ENCODE measurements at regions not wholly inside any gene's neighbourhood (a gene's known extent, or its start where the extent isn't known, plus 50 kb on each side); places are given as distances from the start of the nearest gene placed in this dataset.

DNA sequence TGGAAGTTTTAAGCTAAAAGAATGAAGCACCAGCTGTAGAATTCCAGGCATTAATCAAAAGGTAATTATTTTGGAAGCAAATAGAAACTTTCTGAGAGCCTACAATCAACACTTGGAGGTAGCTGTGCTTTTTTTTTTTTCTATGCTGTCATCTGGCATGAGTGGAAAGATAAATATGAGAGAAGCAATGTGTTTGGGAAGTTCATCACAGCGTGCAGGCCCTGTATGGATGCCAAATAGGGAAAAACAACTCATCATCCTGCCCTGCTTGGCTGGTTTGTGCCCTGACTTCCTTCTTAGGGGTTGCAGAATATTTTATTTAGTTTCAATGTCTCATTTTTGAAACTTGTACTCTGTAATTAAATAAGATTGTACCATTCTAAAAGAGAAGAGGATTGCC is 437.4 kb downstream of the PIK3C3 start:
- no peak for DNase-seq (ENCODE audit: low read depth)

DNA sequence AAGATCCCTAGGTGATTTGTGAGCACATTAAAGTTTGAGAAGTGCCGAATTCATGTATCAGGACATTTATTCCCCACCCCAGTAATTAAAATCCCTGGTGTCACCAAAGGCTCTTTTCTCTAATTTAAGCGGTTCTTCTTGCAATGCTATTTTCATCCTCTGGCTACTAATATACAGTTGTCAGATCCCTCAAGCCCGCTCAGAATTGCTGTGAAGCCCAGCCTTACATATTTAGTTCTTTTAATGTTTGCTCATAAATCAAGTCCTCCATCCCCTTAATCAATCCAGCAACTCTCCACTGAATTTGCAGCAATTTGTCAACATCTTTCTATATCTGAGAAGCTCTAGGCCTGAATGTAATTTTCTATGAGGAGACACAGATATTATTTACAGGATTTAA is 437.9 kb downstream of the PIK3C3 start:
- H3K36me3 ChIP-seq (ENCODE audit: control insufficient read depth, insufficient read depth, low read length), result no peaks in the 10 kb centered on the region
- FAIRE-seq, result no peak
- no peaks in the 10 kb centered on the region for H3K27me3 ChIP-seq (ENCODE audit: control insufficient read depth, insufficient read depth, low read length)
- DNase-seq (ENCODE audit: low read depth), result no peak
- H3K4me3 ChIP-seq (ENCODE audit: low read depth, low read length), result no peak overlapping the region
- TF ChIP-seq, protein P1, sequence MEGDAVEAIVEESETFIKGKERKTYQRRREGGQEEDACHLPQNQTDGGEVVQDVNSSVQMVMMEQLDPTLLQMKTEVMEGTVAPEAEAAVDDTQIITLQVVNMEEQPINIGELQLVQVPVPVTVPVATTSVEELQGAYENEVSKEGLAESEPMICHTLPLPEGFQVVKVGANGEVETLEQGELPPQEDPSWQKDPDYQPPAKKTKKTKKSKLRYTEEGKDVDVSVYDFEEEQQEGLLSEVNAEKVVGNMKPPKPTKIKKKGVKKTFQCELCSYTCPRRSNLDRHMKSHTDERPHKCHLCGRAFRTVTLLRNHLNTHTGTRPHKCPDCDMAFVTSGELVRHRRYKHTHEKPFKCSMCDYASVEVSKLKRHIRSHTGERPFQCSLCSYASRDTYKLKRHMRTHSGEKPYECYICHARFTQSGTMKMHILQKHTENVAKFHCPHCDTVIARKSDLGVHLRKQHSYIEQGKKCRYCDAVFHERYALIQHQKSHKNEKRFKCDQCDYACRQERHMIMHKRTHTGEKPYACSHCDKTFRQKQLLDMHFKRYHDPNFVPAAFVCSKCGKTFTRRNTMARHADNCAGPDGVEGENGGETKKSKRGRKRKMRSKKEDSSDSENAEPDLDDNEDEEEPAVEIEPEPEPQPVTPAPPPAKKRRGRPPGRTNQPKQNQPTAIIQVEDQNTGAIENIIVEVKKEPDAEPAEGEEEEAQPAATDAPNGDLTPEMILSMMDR (IDR thresholded peaks at IDR 0.05; ENCODE audit: insufficient read depth, low read length, severe bottlenecking), result no peak

More for the DNA sequence above, 437.4 kb downstream of the PIK3C3 start:
- Histone ChIP-seq H3K36me3 (ENCODE audit: control insufficient read depth, insufficient read depth, low read length) (no peaks in the 10 kb centered on the region), H3K4me3 (ENCODE audit: low read depth, low read length) (no peak overlapping the region), H3K27me3 (ENCODE audit: control insufficient read depth, insufficient read depth, low read length) (no peaks in the 10 kb centered on the region)
- no peak for FAIRE-seq
- TF ChIP-seq, protein P1 (IDR thresholded peaks at IDR 0.05; ENCODE audit: insufficient read depth, low read length, severe bottlenecking), result no peak

DNA sequence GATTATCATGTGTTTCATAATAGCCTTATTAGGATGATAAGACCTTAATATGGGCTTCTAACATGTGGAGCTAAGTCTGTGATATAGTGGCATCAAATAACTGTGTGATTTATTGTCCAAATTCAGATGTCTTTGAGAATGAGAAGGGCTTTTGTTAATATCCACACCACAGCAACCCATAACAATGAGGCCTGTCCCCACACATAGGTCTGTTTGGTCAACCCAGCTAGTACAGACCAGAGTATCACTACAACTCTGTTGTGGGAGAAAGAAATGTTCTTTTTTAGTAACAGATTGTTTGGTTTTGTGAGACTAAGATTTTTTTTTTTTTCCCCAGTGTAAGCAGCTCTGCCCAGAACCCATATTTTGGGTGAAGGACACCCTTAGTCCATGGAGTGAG is 439.2 kb downstream of the PIK3C3 start:
- Histone ChIP-seq H3K4me3 (ENCODE audit: low read depth, low read length) (no peak overlapping the region), H3K27me3 (ENCODE audit: control insufficient read depth, insufficient read depth, low read length) (no peaks in the 10 kb centered on the region), H3K36me3 (ENCODE audit: control insufficient read depth, insufficient read depth, low read length) (no peaks in the 10 kb centered on the region)
- FAIRE-seq (no peak), DNase-seq (ENCODE audit: low read depth) (no peak)
- TF ChIP-seq, protein P1 (IDR thresholded peaks at IDR 0.05; ENCODE audit: insufficient read depth, low read length, severe bottlenecking), result no peak

DNA sequence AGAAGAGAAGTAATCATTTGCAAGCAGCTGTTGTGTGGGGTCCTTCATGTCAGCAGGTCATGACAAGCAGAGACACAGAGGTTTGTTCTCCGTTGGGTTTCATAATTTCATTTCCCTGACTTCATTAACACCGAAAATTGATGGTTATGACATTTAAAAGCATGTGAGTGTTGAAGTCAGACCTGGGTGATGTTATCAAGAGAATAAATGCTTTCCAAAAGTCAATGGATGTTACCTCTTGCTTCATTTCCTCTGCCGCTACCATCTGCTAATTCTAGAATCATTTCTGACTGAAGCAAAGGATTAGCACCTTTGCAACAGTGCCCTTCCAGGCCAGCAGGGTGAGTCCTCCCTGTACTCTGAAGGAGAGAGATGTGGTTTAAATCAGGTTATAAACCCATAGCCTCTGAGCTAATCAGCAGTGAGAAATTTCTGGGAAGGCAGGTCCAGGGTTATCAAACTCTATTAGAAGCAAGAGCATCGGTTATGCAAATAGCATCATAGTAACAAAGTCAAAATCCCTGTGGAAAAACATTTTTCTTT is 446.2 kb downstream of the PIK3C3 start:
- DNase-seq (ENCODE audit: low read depth) (no peak), FAIRE-seq (no peak)
- Histone ChIP-seq H3K36me3 (ENCODE audit: control insufficient read depth, insufficient read depth, low read length) (no peaks in the 10 kb centered on the region), H3K4me3 (ENCODE audit: low read depth, low read length) (no peak overlapping the region), H3K27me3 (ENCODE audit: control insufficient read depth, insufficient read depth, low read length) (no peaks in the 10 kb centered on the region)
- TF ChIP-seq, protein P1 (IDR thresholded peaks at IDR 0.05; ENCODE audit: insufficient read depth, low read length, severe bottlenecking), result no peak

DNA sequence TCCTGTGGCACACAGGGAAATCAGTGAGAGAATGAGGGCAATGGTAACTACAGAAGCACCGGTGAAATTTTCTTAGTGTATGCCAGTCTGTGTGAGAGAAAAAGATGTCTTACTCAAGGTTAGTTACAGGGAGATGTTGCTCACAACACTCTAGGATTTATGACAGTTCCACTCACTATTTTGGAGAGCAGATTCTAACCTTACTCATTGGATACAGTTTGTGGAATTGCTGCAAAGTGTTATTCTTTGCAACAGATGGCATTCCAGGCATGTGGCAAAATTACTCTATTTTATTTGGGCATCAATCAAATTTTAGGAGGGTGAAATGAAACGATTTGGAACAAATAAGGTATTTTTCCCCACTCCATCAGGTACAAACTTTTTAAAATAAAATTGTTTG is 449.1 kb downstream of the PIK3C3 start:
- DNase-seq (ENCODE audit: low read depth), result no peak
- Histone ChIP-seq H3K36me3 (ENCODE audit: control insufficient read depth, insufficient read depth, low read length) (no peaks in the 10 kb centered on the region), H3K4me3 (ENCODE audit: low read depth, low read length) (no peak overlapping the region), H3K27me3 (ENCODE audit: control insufficient read depth, insufficient read depth, low read length) (no peaks in the 10 kb centered on the region)
- TF ChIP-seq, protein P1 (IDR thresholded peaks at IDR 0.05; ENCODE audit: insufficient read depth, low read length, severe bottlenecking), result no peak
- no peak for FAIRE-seq

DNA sequence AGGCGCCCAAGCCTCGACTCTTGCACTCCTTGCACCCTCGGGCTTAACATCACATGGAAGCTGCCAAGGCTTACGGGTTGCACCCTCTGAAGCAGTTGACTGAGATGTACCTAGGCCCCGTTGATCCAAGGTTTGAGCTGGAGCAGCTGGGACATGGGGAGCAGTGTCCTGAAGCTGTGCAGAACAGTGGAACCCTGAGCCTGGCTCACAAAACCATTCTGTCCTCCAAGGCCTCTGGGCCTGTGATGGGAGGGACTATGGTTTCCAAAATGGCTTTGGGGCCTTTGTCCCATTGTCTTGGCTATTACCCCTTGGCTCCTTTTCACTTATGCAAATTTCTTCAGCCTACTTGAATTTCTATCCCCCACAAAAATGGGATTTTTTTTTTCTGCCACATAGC is 454.0 kb downstream of the PIK3C3 start:
- Histone ChIP-seq H3K27me3 (ENCODE audit: control insufficient read depth, insufficient read depth, low read length) (no peaks in the 10 kb centered on the region), H3K36me3 (ENCODE audit: control insufficient read depth, insufficient read depth, low read length) (no peaks in the 10 kb centered on the region), H3K4me3 (ENCODE audit: low read depth, low read length) (no peak overlapping the region)
- DNase-seq (ENCODE audit: low read depth) (no peak), FAIRE-seq (no peak)
- TF ChIP-seq, protein P1 (IDR thresholded peaks at IDR 0.05; ENCODE audit: insufficient read depth, low read length, severe bottlenecking), result no peak

Data from bronchial epithelial cell (primary cell).